GM12872 (cell line): ENCODE measurements at regions not wholly inside any gene's neighbourhood (a gene's known extent, or its start where the extent isn't known, plus 50 kb on each side); places are given as distances from the start of the nearest gene placed in this dataset.

Experiments used
- CTCF ChIP-seq: IDR thresholded peaks from 3 replicates; pipeline ENCODE4 v1.5.1; 2011; ENCODE audit warnings: low read depth, mild to moderate bottlenecking, low read length, moderate library complexity; ENCODE audit not compliant: insufficient read depth

GRCh38 chr2:10183146-10183675 lies 60.7 kb downstream of the RRM2 start:
- no peak for TF ChIP-seq CTCF

GRCh38 chr2:10184421-10184820 lies 61.9 kb downstream of the RRM2 start:
- no peak for TF ChIP-seq CTCF

- no peak for TF ChIP-seq CTCF
Measured at GRCh38 chr2:10185046-10185445, 62.5 kb downstream of the RRM2 start.

DNA sequence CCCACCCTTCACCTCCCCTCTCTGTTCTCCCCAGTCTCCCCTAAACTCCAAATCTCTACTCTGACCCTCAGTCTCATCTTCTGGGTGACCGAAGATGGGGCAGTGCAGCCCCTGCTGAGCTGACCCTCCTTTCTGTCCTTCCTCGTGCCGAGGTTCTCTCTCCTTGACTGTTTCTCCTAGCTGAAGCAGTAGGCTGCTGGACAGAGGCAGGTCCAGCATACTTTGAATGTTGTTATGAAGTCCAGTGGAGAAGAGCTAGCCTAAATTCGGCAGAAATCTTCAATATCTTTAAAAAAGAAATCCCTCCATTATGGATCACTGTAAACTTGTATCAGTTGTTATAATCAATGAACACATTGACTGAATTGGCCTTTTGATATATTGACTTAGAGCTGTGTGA lies 63.2 kb downstream of the RRM2 start:
- no peak for TF ChIP-seq CTCF

DNA sequence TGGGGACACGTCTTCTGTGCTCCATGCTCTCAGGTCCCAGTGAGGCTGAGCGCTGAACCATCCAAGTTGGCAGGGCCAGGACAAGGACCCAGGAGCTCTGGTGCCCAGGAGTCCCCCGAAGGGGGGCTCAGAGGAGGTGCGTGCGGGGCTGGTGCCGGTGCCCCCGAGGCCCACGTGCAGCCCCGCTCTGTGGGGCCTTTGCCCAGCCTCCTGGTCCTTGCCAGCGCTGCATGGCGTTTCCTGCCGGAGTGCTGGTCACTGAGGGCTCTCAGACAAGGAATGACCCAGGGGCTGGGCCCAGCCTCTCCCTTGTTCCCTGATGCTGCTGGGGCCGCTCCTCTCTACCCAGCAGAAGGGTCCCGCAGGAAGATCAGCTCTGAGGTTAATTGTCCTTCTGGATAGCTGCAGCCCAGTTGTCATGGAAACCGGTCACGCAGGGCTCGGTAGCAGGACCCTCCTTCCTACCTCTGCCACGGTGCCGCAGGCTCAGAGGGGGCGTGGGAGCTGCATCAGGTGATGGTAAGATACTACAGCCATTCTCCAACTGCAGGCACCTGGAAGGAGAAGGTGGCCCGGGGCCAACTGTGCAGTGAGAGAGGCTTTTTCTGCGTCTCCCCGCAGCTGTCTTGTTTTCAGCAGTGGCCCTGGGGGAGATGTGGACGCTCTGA lies 64.5 kb downstream of the RRM2 start:
- no peak for TF ChIP-seq CTCF

GRCh38 chr2:10187661-10188060 lies 65.1 kb downstream of the RRM2 start:
- TF ChIP-seq CTCF, result no peak

DNA sequence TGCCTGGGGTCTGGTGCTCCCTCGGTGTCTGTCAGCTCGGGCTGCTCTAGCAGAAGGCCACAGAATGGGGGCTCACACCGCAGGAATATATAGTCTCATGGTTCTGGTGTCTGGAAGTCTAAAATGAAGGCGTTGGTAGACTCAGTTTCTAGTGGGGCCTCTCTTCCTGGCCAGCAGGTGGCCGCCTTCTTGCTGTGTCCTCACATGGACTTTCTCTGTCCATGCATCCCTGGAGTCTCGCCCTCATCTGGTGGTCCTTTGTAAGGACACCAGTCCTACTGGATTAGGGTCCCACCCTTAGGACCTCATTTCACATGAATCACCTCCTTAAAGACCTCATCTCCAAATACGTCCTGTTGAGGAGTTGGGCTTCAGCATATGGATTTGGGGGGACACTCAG lies 65.7 kb downstream of the RRM2 start:
- TF ChIP-seq CTCF, result 0 out of 3 replicates have a peak, but pooled peaks have one; percentile 1
